Thoracic aorta (tissue), 2 donors: ENCODE measurements at regions not wholly inside any gene's neighbourhood (a gene's known extent, or its start where the extent isn't known, plus 50 kb on each side); places are given as distances from the start of the nearest gene placed in this dataset.

Experiments
- ATAC-seq: fragments of 150-250 bp; one replicate; pipeline ENCODE4 v1.8.0; 2017; ENCODE audit warnings: low read depth; ENCODE audit not compliant: insufficient number of reproducible peaks, low FRiP score
- DNase-seq: peaks from one replicate; pipeline ENCODE4 v3.0.0-alpha.2; 2020; ENCODE audit warnings: low spot score
- H3K27ac ChIP-seq, 2 donors: fragments of 200-600 bp; sonication (generic); 1 replicate in 1 of 2; 2 replicates in 1 of 2; pipeline ENCODE4 v1.5.1; 2016; ENCODE audit warnings: mild to moderate bottlenecking in 2 of 2, moderate library complexity in 2 of 2
- H3K27me3 ChIP-seq: fragments of 200-600 bp; sonication (generic); replicated peaks from 2 replicates; pipeline ENCODE4 v1.6.0; 2016; ENCODE audit warnings: mild to moderate bottlenecking; ENCODE audit not compliant: insufficient read depth
- H3K36me3 ChIP-seq: fragments of 200-600 bp; sonication (generic); one replicate; pipeline ENCODE4 v1.5.1; 2016
- H3K4me1 ChIP-seq, 2 donors: fragments of 200-600 bp; sonication (generic); 1 replicate in 1 of 2; 2 replicates in 1 of 2; pipeline versions ENCODE4 v1.5.1 to v1.6.0; 2016; ENCODE audit warnings: low read depth in 2 of 2, mild to moderate bottlenecking in 1 of 2; ENCODE audit not compliant: control insufficient read depth in 1 of 2
- H3K4me3 ChIP-seq: fragments of 200-600 bp; sonication (generic); 2 replicates; pipeline ENCODE4 v1.5.1; 2016; ENCODE audit warnings: mild to moderate bottlenecking
- H3K9me3 ChIP-seq: fragments of 200-600 bp; sonication (generic); 2 replicates; pipeline ENCODE4 v1.5.1; 2016
- TF ChIP-seq, protein P1 (sequence below): fragments of 200-600 bp; sonication (generic); IDR thresholded peaks from one replicate; pipeline ENCODE4 v1.5.1; 2019; ENCODE audit warnings: antibody characterized with exemption

DNA sequence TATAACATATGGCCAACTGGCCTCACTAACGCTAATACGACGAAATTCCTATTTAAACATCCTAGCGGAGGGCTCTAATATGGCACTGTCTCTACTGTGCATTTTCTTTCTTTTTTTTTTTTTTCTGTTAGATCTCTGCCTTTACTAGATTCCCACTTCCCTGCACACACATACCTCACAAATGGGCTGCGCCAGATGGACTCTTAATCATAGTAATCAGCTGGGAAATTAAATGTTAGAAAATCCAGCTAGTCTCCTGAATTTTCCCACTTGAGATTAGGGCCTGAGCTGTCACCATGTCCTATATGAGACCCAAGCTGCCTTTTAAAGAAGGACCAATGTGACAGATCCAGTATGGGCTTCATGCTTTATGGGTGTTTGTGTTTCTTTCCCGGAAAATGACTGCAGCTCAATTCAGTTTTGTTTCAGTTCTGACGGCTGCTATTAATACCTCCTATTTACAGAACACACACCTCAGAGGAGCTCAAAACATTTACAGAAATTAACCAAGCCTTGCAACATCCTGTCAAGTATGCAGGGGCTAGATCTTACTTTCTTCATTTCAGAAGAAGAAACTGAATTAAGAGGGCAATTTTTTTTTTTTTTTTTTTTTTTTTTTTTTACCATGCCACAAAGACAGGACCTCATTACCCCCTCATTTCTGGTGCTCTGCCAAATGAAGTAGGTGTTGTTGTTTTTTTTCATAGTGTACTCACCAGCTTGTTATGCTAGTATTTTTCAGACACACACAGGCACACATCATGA lies 49.8 kb upstream of the BLID start:
- no peaks in the 10 kb centered on the region for H3K36me3 ChIP-seq
- H3K9me3 ChIP-seq, result no peaks in the 10 kb centered on the region
- no peaks in the 10 kb centered on the region for H3K27me3 ChIP-seq
- H3K4me3 ChIP-seq, result peak overlapping the region; percentile 45
- ATAC-seq, result no peak
- no peak for DNase-seq
- TF ChIP-seq, protein P1, sequence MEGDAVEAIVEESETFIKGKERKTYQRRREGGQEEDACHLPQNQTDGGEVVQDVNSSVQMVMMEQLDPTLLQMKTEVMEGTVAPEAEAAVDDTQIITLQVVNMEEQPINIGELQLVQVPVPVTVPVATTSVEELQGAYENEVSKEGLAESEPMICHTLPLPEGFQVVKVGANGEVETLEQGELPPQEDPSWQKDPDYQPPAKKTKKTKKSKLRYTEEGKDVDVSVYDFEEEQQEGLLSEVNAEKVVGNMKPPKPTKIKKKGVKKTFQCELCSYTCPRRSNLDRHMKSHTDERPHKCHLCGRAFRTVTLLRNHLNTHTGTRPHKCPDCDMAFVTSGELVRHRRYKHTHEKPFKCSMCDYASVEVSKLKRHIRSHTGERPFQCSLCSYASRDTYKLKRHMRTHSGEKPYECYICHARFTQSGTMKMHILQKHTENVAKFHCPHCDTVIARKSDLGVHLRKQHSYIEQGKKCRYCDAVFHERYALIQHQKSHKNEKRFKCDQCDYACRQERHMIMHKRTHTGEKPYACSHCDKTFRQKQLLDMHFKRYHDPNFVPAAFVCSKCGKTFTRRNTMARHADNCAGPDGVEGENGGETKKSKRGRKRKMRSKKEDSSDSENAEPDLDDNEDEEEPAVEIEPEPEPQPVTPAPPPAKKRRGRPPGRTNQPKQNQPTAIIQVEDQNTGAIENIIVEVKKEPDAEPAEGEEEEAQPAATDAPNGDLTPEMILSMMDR, result no peak
- H3K27ac ChIP-seq, result peak overlapping the region; percentile 50 to 51
- peaks cover 24 to 82% of the 10 kb centered on the region in 2 donors for H3K4me1 ChIP-seq
